K562 (cell line): ENCODE measurements at regions not wholly inside any gene's neighbourhood (a gene's known extent, or its start where the extent isn't known, plus 50 kb on each side); places are given as distances from the start of the nearest gene placed in this dataset.

Experiments used
- ATAC-seq: fragments of 200-7000 bp; cut with Tn5 transposase; 3 replicates; pipeline ENCODE4 v1.9.1; 2020; ENCODE audit warnings: moderate library complexity
- BruUV-seq: library from RNA; stranded (reverse); fragments of 400-500 nt; replicated peaks from 2 replicates; lab custom pipeline; 2021; lab: Mats Ljungman, UMichigan
- CTCF ChIA-PET: fragments of 300-600 bp; formaldehyde crosslinking; extraction: SDS; loops from one replicate; lab custom pipeline; 2021; ENCODE audit warnings: low intra/inter-chr PET ratio; lab: Yijun Ruan, JAX
- POLR2A ChIA-PET: fragments of 300-600, 350-650 bp; sonication (Branson Sonifier 250); formaldehyde crosslinking; extraction: SDS; loops from one replicate; lab custom pipeline; 2021; ENCODE audit warnings: antibody characterized with exemption, inconsistent platforms; lab: Yijun Ruan, JAX
- DNase-seq, 4 experiments: peaks; one replicate each; pipeline versions ENCODE4 v3.0.0 to v3.0.0-alpha.2; 2011 to 2018; ENCODE audit warnings: low spot score in 3 of 4, mixed read lengths in 3 of 4; ENCODE audit errors: extremely low read depth in 1 of 4
- FAIRE-seq: peaks from 2 replicates; lab custom pipeline; 2011; peaks lifted over from hg19 to GRCh38; lab: Jason Lieb, UNC
- H2AFZ ChIP-seq: 2 replicates; pipeline ENCODE4 v1.6.0; 2011; ENCODE audit warnings: low read depth, low read length, control low read depth, inconsistent platforms
- H3K27ac ChIP-seq: fragments of 200-600 bp; 3 replicates; pipeline ENCODE4 v1.8.0; 2011; ENCODE audit warnings: low read depth, mild to moderate bottlenecking, control low read depth, inconsistent platforms, low read length, moderate library complexity, mixed read lengths; ENCODE audit errors: extremely low read depth
- H3K27me3 ChIP-seq, 2 experiments: fragments of 300-600 bp in 1 of 2; 2 replicates in 1 of 2; 3 replicates in 1 of 2; pipeline versions ENCODE4 v1.6.0 to v1.8.0; 2011; ENCODE audit warnings: inconsistent platforms in 2 of 2, low read length in 2 of 2, mild to moderate bottlenecking in 1 of 2, mixed read lengths in 1 of 2, moderate library complexity in 1 of 2; ENCODE audit not compliant: control insufficient read depth in 2 of 2, insufficient read depth in 2 of 2
- H3K36me3 ChIP-seq: fragments of 300-600 bp; 3 replicates; pipeline ENCODE4 v1.8.0; 2011; ENCODE audit warnings: mild to moderate bottlenecking, low read length, inconsistent platforms; ENCODE audit not compliant: control insufficient read depth, insufficient read depth
- H3K4me1 ChIP-seq, 2 experiments: fragments of 200-600 bp in 1 of 2; replicated peaks in 1 of 2; 2 replicates in 1 of 2; 3 replicates in 1 of 2; pipeline versions ENCODE4 v1.5.1 to v1.8.0; 2011; ENCODE audit warnings: inconsistent platforms in 2 of 2, low read length in 2 of 2, mild to moderate bottlenecking in 1 of 2, mixed read lengths in 1 of 2, moderate library complexity in 1 of 2; ENCODE audit not compliant: control insufficient read depth in 2 of 2, insufficient read depth in 2 of 2
- H3K4me2 ChIP-seq: 2 replicates; pipeline ENCODE4 v1.6.1; 2011; ENCODE audit warnings: low read length, control low read depth, inconsistent platforms, mixed read lengths; ENCODE audit not compliant: insufficient read depth
- H3K4me3 ChIP-seq: fragments of 200-600 bp; sonication (generic), shearing (Covaris generic); 2 replicates; pipeline ENCODE4 v1.5.1; 2016; ENCODE audit warnings: control low read depth, inconsistent platforms
- H3K79me2 ChIP-seq: fragments of 200-600 bp; 3 replicates; pipeline ENCODE4 v1.8.0; 2011; ENCODE audit warnings: low read length, inconsistent platforms; ENCODE audit not compliant: control insufficient read depth, insufficient read depth
- H3K9ac ChIP-seq, 2 experiments: 2 replicates each; pipeline versions ENCODE4 v1.6.0 to v1.6.1; 2011; ENCODE audit warnings: low read depth in 2 of 2, low read length in 2 of 2, control low read depth in 1 of 2, inconsistent platforms in 1 of 2, mild to moderate bottlenecking in 1 of 2, mixed read lengths in 1 of 2; ENCODE audit not compliant: insufficient read depth in 1 of 2
- H3K9me1 ChIP-seq: one replicate; pipeline ENCODE4 v1.6.0; 2011; ENCODE audit warnings: inconsistent platforms, mild to moderate bottlenecking, low read length, moderate library complexity; ENCODE audit not compliant: control insufficient read depth, insufficient read depth
- H3K9me3 ChIP-seq: replicated peaks from 2 replicates; pipeline ENCODE4 v1.5.1; 2011; ENCODE audit warnings: low read depth, low read length, inconsistent platforms; ENCODE audit not compliant: control insufficient read depth, insufficient read depth
- H4K20me1 ChIP-seq: replicated peaks from 2 replicates; pipeline ENCODE4 v1.6.1; 2011; ENCODE audit warnings: low read length, inconsistent platforms, mixed read lengths; ENCODE audit not compliant: control insufficient read depth, insufficient read depth
- ATF7 ChIP-seq: fragments of 450-650 bp; IDR thresholded peaks from 2 replicates; pipeline ENCODE4 v1.7.1; 2014; ENCODE audit warnings: mild to moderate bottlenecking, moderate library complexity
- CBFA2T3 ChIP-seq: fragments of 450-650 bp; IDR thresholded peaks from 2 replicates; pipeline ENCODE4 v1.6.1; 2017
- CBX5 ChIP-seq: IDR thresholded peaks from 2 replicates; pipeline ENCODE4 v1.6.1; 2014; ENCODE audit warnings: low read depth, borderline replicate concordance
- EZH2 ChIP-seq: IDR thresholded peaks from 2 replicates; pipeline ENCODE4 v1.6.1; 2012; ENCODE audit warnings: low read depth, mild to moderate bottlenecking, inconsistent platforms, low read length, borderline replicate concordance
- NR4A1 ChIP-seq, 2 experiments: fragments of 250-450 bp in 1 of 2; fragments of 450-650 bp in 1 of 2; sonication (Bioruptor Pico) in 1 of 2; IDR thresholded peaks; 2 replicates each; pipeline versions ENCODE4 v1.4.0 to v1.6.1; 2016 to 2020; ENCODE audit warnings: mild to moderate bottlenecking in 2 of 2, missing compliant biosample characterization in 1 of 2, missing genetic modification characterization in 1 of 2, moderate library complexity in 1 of 2
- PKNOX1 ChIP-seq: fragments of 450-650 bp; IDR thresholded peaks from 2 replicates; pipeline ENCODE4 v1.6.1; 2016
- RBM39 ChIP-seq: fragments of 200-400 bp; formaldehyde crosslinking; optimal IDR thresholded peaks from 2 replicates; pipeline ENCODE3; 2018; ENCODE audit warnings: low read depth, low read length
- SIN3B ChIP-seq: fragments of 450-650 bp; IDR thresholded peaks from 2 replicates; pipeline ENCODE4 v1.6.1; 2017; ENCODE audit warnings: low read depth, mild to moderate bottlenecking, moderate library complexity
- SLC30A9 ChIP-seq: fragments of 250-450 bp; sonication (Bioruptor Pico); IDR thresholded peaks from 2 replicates; pipeline ENCODE4 v1.8.0; 2022; ENCODE audit warnings: mild to moderate bottlenecking, moderate library complexity
- SRSF3 ChIP-seq: fragments of 200-400 bp; formaldehyde crosslinking; IDR thresholded peaks from 2 replicates; pipeline ENCODE4 v1.6.1; 2016; ENCODE audit warnings: mild to moderate bottlenecking, low read length, moderate library complexity; ENCODE audit not compliant: insufficient read depth
- THRA ChIP-seq: fragments of 450-650 bp; IDR thresholded peaks from 2 replicates; pipeline ENCODE4 v1.6.1; 2017; ENCODE audit warnings: mild to moderate bottlenecking, moderate library complexity
- WGBS: fragments of 100-300 bp; shearing (Covaris generic); methylation state at CpG from one replicate; pipeline ENCODE4 v1.1.6; 2016; ENCODE audit warnings: low coverage, mixed read lengths; ENCODE audit not compliant: insufficient coverage; ENCODE audit errors: missing lambda C conversion rate; 5-methylcytosine and 5-hydroxymethylcytosine counted together
- in situ Hi-C: fragments of 300-500 bp; cut with MboI; formaldehyde crosslinking; loops from 4 replicates; pipeline ENCODE4 v1.15.0; 2018; ENCODE audit warnings: inconsistent platforms, mixed read lengths
- intact Hi-C: fragments of 100-400 bp; cut with micrococcal nuclease; formaldehyde crosslinking; loops from 2 replicates; pipeline ENCODE4 v1.14.2; 2022

- H3K4me2 ChIP-seq = no peak overlapping the region
- DNase-seq (no peak), FAIRE-seq (no peak)
- ChIA-PET POLR2A (no interaction called here), CTCF (no interaction called here)
- H3K27me3 ChIP-seq = no peaks in the 10 kb centered on the region
- H3K27ac ChIP-seq = no peak overlapping the region
- intact Hi-C loops = no loop called here
- no peak overlapping the region for H2AFZ ChIP-seq
- H3K9ac ChIP-seq = no peak overlapping the region
- H3K9me1 ChIP-seq = no peaks in the 10 kb centered on the region
- no peaks in the 10 kb centered on the region for H3K79me2 ChIP-seq
- WGBS = 0% methylated on average over 1 of the region's 1 CpG
- no peak for TF ChIP-seq CBX5
- no peak for TF ChIP-seq CBFA2T3
- no peak for TF ChIP-seq PKNOX1
- no peak for TF ChIP-seq ATF7
- no peak for TF ChIP-seq SRSF3
- no peak for TF ChIP-seq SLC30A9
- no peak for TF ChIP-seq RBM39
- TF ChIP-seq THRA = no peak
- TF ChIP-seq SIN3B = no peak
- TF ChIP-seq NR4A1 (CRISPR knock-in tag; IDR thresholded peaks at IDR 0.05) = no peak
- no peak for TF ChIP-seq NR4A1 (tag; IDR thresholded peaks at IDR 0.05)
- no peak for TF ChIP-seq EZH2
- TF ChIP-seq, all 486 proteins: peak for 0
- no peaks in the 10 kb centered on the region for H3K9me3 ChIP-seq
- BruUV-seq = no TSS peak
- in situ Hi-C loops = no loop called here
- no peaks in the 10 kb centered on the region for H3K4me1 ChIP-seq
- no peaks in the 10 kb centered on the region for H3K36me3 ChIP-seq
- no peaks in the 10 kb centered on the region for H4K20me1 ChIP-seq
- H3K4me3 ChIP-seq = no peak overlapping the region
- ATAC-seq = no peak
These were observed 142.0 kb downstream of the SCG2 start for GRCh38 chr2:223460209-223460608.
